Neural cell (in vitro differentiated cells): ENCODE measurements at regions not wholly inside any gene's neighbourhood (a gene's known extent, or its start where the extent isn't known, plus 50 kb on each side); places are given as distances from the start of the nearest gene placed in this dataset.

Experiments used
- EP300 ChIP-seq: fragments of 450-650 bp; conservative IDR thresholded peaks from 2 replicates; pipeline ENCODE4 v1.6.1; 2014; ENCODE audit warnings: antibody characterized with exemption, mild to moderate bottlenecking, moderate library complexity; ENCODE audit not compliant: poor library complexity, severe bottlenecking
- EZH2 ChIP-seq: fragments of 200-600, 300-800 bp; shearing (Covaris generic), sonication (generic); IDR thresholded peaks from 2 replicates; pipeline ENCODE4 v1.6.1; 2014; ENCODE audit warnings: antibody characterized with exemption, low read length, borderline replicate concordance, mild to moderate bottlenecking; ENCODE audit not compliant: insufficient read depth, poor library complexity, severe bottlenecking
- MXI1 ChIP-seq: fragments of 450-650 bp; conservative IDR thresholded peaks from 2 replicates; pipeline ENCODE4 v1.6.1; 2014; ENCODE audit warnings: antibody characterized with exemption, mild to moderate bottlenecking; ENCODE audit not compliant: poor library complexity, severe bottlenecking
- POLR2AphosphoS5 ChIP-seq: IDR thresholded peaks from 2 replicates; pipeline ENCODE4 v1.6.1; 2012
- RAD21 ChIP-seq: fragments of 450-650 bp; conservative IDR thresholded peaks from 2 replicates; pipeline ENCODE4 v1.6.1; 2014; ENCODE audit warnings: antibody characterized with exemption, mild to moderate bottlenecking, moderate library complexity
- REST ChIP-seq: IDR thresholded peaks from 2 replicates; pipeline ENCODE4 v1.6.1; 2012; ENCODE audit warnings: borderline replicate concordance
- SMC3 ChIP-seq: fragments of 450-650 bp; conservative IDR thresholded peaks from 2 replicates; pipeline ENCODE4 v1.6.1; 2014; ENCODE audit warnings: antibody characterized with exemption, mild to moderate bottlenecking, moderate library complexity; ENCODE audit not compliant: poor library complexity
- TAF1 ChIP-seq: IDR thresholded peaks from 2 replicates; pipeline ENCODE4 v1.6.1; 2012; ENCODE audit warnings: low read depth
- TF ChIP-seq, protein P1 (sequence below): fragments of 450-650 bp; IDR thresholded peaks from 2 replicates; pipeline ENCODE4 v1.5.1; 2014; ENCODE audit warnings: antibody characterized with exemption, mild to moderate bottlenecking, moderate library complexity; ENCODE audit not compliant: poor library complexity, severe bottlenecking

DNA sequence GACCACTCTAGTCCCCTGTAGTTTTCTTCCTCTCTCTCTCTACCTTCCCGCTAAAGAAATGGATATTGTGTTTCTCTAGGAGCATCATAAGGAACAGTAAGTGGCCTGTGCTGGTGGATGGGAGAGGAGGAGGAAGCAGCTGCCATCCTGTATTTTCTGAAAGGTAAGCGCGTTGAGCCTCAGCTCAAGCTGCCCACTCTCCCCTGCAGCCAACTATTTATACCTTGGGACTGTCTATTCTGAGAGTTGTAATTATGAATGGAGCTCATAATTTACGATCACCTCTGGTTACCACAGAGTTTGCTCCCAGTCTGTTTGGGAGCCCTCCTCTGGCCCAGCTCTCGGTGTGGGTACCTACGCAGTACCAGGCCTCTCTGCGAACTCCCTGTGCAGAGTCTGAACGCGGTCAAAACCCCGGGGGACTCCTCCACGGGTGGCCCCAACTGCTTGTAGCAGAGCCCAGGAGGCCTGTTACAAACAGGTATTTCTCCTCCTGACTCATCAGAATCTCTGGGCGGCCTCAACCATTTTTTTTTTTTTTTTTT lies 285.4 kb downstream of the SMOC2 start:
- TF ChIP-seq, protein P1, sequence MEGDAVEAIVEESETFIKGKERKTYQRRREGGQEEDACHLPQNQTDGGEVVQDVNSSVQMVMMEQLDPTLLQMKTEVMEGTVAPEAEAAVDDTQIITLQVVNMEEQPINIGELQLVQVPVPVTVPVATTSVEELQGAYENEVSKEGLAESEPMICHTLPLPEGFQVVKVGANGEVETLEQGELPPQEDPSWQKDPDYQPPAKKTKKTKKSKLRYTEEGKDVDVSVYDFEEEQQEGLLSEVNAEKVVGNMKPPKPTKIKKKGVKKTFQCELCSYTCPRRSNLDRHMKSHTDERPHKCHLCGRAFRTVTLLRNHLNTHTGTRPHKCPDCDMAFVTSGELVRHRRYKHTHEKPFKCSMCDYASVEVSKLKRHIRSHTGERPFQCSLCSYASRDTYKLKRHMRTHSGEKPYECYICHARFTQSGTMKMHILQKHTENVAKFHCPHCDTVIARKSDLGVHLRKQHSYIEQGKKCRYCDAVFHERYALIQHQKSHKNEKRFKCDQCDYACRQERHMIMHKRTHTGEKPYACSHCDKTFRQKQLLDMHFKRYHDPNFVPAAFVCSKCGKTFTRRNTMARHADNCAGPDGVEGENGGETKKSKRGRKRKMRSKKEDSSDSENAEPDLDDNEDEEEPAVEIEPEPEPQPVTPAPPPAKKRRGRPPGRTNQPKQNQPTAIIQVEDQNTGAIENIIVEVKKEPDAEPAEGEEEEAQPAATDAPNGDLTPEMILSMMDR, result no peak
- TF ChIP-seq EP300 (no peak), REST (no peak), EZH2 (no peak), POLR2AphosphoS5 (no peak), TAF1 (no peak), SMC3 (no peak), MXI1 (no peak), RAD21 (no peak)
